GM12878 (cell line): ENCODE measurements at regions not wholly inside any gene's neighbourhood (a gene's known extent, or its start where the extent isn't known, plus 50 kb on each side); places are given as distances from the start of the nearest gene placed in this dataset.

ENCODE experiments used
- ATAC-seq: fragments of 200-7000 bp; cut with Tn5 transposase; 3 replicates; pipeline ENCODE4 v1.9.1; 2020; ENCODE audit warnings: mild to moderate bottlenecking, moderate library complexity
- BruUV-seq: library from RNA; stranded (reverse); fragments of 400-500 nt; replicated peaks from 2 replicates; lab custom pipeline; 2021; lab: Mats Ljungman, UMichigan
- CTCF ChIA-PET: fragments of 300-600 bp; sonication (Branson Sonifier 250); formaldehyde crosslinking; extraction: SDS; loops from one replicate; lab custom pipeline; 2021; ENCODE audit warnings: inconsistent platforms; lab: Yijun Ruan, JAX
- POLR2A ChIA-PET: fragments of 350-600 bp; formaldehyde crosslinking; extraction: SDS; loops from one replicate; lab custom pipeline; 2021; ENCODE audit warnings: inconsistent platforms; lab: Charles Lee
- RAD21 ChIA-PET: fragments of 300-600 bp; sonication (Branson Sonifier 250); formaldehyde crosslinking; loops from one replicate; lab custom pipeline; 2023; ENCODE audit warnings: antibody characterized with exemption; ENCODE audit not compliant: unreplicated experiment; lab: Charles Lee
- SMC1A ChIA-PET: fragments of 300-600 bp; sonication (Branson Sonifier 250); formaldehyde crosslinking; loops from one replicate; lab custom pipeline; 2023; ENCODE audit not compliant: unreplicated experiment, uncharacterized antibody; lab: Charles Lee
- DNase-seq: peaks from one replicate; pipeline ENCODE4 v3.0.0-alpha.2; 2011; ENCODE audit warnings: low read depth, low spot score
- FAIRE-seq: peaks from 3 replicates; lab custom pipeline; 2011; peaks lifted over from hg19 to GRCh38; lab: Jason Lieb, UNC
- H2AFZ ChIP-seq: 2 replicates; pipeline ENCODE4 v1.6.0; 2011; ENCODE audit warnings: low read depth, low read length, control low read depth; ENCODE audit not compliant: control insufficient read depth
- H3K27ac ChIP-seq: 2 replicates; pipeline ENCODE4 v1.5.1; 2011; ENCODE audit warnings: control low read depth; ENCODE audit not compliant: control insufficient read depth, insufficient read depth
- H3K27me3 ChIP-seq, 2 experiments: replicated peaks in 1 of 2; 2 replicates each; pipeline versions ENCODE4 v1.6.0 to v1.6.1; 2011; ENCODE audit warnings: low read length in 1 of 2; ENCODE audit not compliant: control insufficient read depth in 2 of 2, insufficient read depth in 2 of 2
- H3K36me3 ChIP-seq, 2 experiments: 2 replicates each; pipeline ENCODE4 v1.5.1; 2011; ENCODE audit warnings: low read length in 1 of 2; ENCODE audit not compliant: control insufficient read depth in 2 of 2, insufficient read depth in 2 of 2
- H3K4me1 ChIP-seq: 2 replicates; pipeline ENCODE4 v1.6.1; 2011; ENCODE audit warnings: mild to moderate bottlenecking, low read length, moderate library complexity, mixed read lengths; ENCODE audit not compliant: control insufficient read depth, insufficient read depth
- H3K4me2 ChIP-seq: 2 replicates; pipeline ENCODE4 v1.6.0; 2011; ENCODE audit warnings: control low read depth; ENCODE audit not compliant: control insufficient read depth, insufficient read depth
- H3K4me3 ChIP-seq: fragments of 200-600 bp; sonication (generic); 2 replicates; pipeline ENCODE4 v1.5.1; 2016
- H3K79me2 ChIP-seq: 2 replicates; pipeline ENCODE4 v1.6.0; 2011; ENCODE audit warnings: low read length; ENCODE audit not compliant: control insufficient read depth, insufficient read depth
- H3K9ac ChIP-seq: 2 replicates; pipeline ENCODE4 v1.8.0; 2011; ENCODE audit warnings: low read length, control low read depth, mixed read lengths; ENCODE audit not compliant: control insufficient read depth, insufficient read depth
- H3K9me3 ChIP-seq: replicated peaks from 3 replicates; pipeline ENCODE4 v1.5.1; 2011; ENCODE audit warnings: mild to moderate bottlenecking, low read length; ENCODE audit not compliant: control insufficient read depth, insufficient read depth
- H4K20me1 ChIP-seq: 2 replicates; pipeline ENCODE4 v1.6.0; 2011; ENCODE audit not compliant: control insufficient read depth, insufficient read depth
- CBX5 ChIP-seq: sonication (generic); IDR thresholded peaks from 2 replicates; pipeline ENCODE4 v1.6.1; 2016; ENCODE audit warnings: low read depth, moderate library complexity, mild to moderate bottlenecking, inconsistent platforms
- KDM1A ChIP-seq: fragments of 200-600 bp; sonication (generic); IDR thresholded peaks from 2 replicates; pipeline ENCODE4 v1.6.1; 2016; ENCODE audit warnings: borderline replicate concordance
- LARP7 ChIP-seq: fragments of 450-650 bp; IDR thresholded peaks from 2 replicates; pipeline ENCODE4 v1.6.1; 2017; ENCODE audit warnings: mild to moderate bottlenecking
- MYC ChIP-seq: IDR thresholded peaks from 2 replicates; pipeline ENCODE4 v1.6.1; 2011; ENCODE audit warnings: mild to moderate bottlenecking, low read length, moderate library complexity, inconsistent platforms; ENCODE audit not compliant: insufficient read depth, insufficient replicate concordance, insufficient read length, severe bottlenecking
- PAX5 ChIP-seq: IDR thresholded peaks from 2 replicates; pipeline ENCODE4 v1.6.1; 2011; ENCODE audit warnings: low read depth, low read length, borderline replicate concordance
- RUNX3 ChIP-seq: IDR thresholded peaks from 2 replicates; pipeline ENCODE4 v1.6.1; 2012; ENCODE audit warnings: low read length, inconsistent platforms
- STAT3 ChIP-seq: IDR thresholded peaks from 2 replicates; pipeline ENCODE4 v1.6.1; 2011; ENCODE audit warnings: low read depth, low read length, improper control_type of control experiment
- TCF7 ChIP-seq: IDR thresholded peaks from 2 replicates; pipeline ENCODE4 v1.6.1; 2014; ENCODE audit warnings: antibody characterized with exemption, borderline replicate concordance
- ZNF24 ChIP-seq: fragments of 450-650 bp; IDR thresholded peaks from 2 replicates; pipeline ENCODE4 v1.6.1; 2017; ENCODE audit warnings: antibody characterized with exemption, mild to moderate bottlenecking
- WGBS: methylation state at CpG from one replicate; pipeline ENCODE4 v1.1.6; 2016; ENCODE audit warnings: low lambda C conversion rate; ENCODE audit not compliant: insufficient replicate concordance, insufficient coverage; ENCODE audit errors: missing lambda C conversion rate; 5-methylcytosine and 5-hydroxymethylcytosine counted together
- in situ Hi-C: fragments of 300-500 bp; cut with MboI; formaldehyde crosslinking; loops from 9 replicates; pipeline ENCODE4 v1.14.3; 2018; ENCODE audit warnings: mixed read lengths
- intact Hi-C: fragments of 100-400 bp; cut with micrococcal nuclease; formaldehyde crosslinking; loops from one replicate; pipeline ENCODE4 v1.14.2; 2022; ENCODE audit not compliant: unreplicated experiment
- TF ChIP-seq, protein P1 (sequence below): IDR thresholded peaks from 2 replicates; pipeline ENCODE4 v1.6.1; 2012; ENCODE audit warnings: low read length, inconsistent platforms
- TF ChIP-seq, protein P2 (sequence below): fragments of 450-650 bp; IDR thresholded peaks from 2 replicates; pipeline ENCODE4 v1.6.1; 2016; ENCODE audit warnings: mild to moderate bottlenecking
- TF ChIP-seq, protein P3 (sequence below): fragments of 450-650 bp; IDR thresholded peaks from 2 replicates; pipeline ENCODE4 v1.6.1; 2017; ENCODE audit warnings: borderline replicate concordance

DNA sequence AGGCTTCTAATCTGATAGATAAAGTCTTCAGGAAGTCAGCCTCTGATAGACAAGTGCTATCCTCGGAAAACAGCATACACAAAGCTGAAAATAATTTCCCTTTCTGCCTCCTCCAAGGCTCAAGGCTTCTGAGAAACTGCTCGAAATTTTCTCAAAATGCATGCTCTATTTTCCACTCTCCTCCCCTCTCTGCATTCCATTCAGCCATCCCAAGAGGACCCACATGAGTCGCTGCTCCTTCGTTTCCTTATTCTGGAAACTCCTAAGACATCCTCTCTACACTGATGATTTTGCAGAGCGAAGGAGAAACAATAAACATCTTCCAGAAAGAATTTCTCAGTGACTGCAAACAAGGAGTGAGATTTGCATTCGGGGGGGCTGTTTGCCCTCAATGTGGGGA lies 92.2 kb upstream of the SFSWAP start:
- intact Hi-C loops (no loop called here), in situ Hi-C loops (no loop called here)
- no peak for ATAC-seq
- H3K36me3 ChIP-seq: no peaks in the 10 kb centered on the region
- DNase-seq: no peak
- ChIA-PET POLR2A (no interaction called here), CTCF (no interaction called here), SMC1A (no interaction called here), RAD21 (no interaction called here)
- no peaks in the 10 kb centered on the region for H3K4me1 ChIP-seq
- H3K4me2 ChIP-seq: no peak overlapping the region
- no peak overlapping the region for H3K4me3 ChIP-seq
- H3K27me3 ChIP-seq: peaks cover 2 to 5% of the 10 kb centered on the region in 2 experiments; a peak in 3 of 4 replicates
- TF ChIP-seq, protein P1, sequence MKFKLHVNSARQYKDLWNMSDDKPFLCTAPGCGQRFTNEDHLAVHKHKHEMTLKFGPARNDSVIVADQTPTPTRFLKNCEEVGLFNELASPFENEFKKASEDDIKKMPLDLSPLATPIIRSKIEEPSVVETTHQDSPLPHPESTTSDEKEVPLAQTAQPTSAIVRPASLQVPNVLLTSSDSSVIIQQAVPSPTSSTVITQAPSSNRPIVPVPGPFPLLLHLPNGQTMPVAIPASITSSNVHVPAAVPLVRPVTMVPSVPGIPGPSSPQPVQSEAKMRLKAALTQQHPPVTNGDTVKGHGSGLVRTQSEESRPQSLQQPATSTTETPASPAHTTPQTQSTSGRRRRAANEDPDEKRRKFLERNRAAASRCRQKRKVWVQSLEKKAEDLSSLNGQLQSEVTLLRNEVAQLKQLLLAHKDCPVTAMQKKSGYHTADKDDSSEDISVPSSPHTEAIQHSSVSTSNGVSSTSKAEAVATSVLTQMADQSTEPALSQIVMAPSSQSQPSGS: no peak
- 5% methylated on average over 6 of the region's 6 CpGs for WGBS
- H3K9ac ChIP-seq: no peak overlapping the region
- no TSS peak for BruUV-seq
- H3K9me3 ChIP-seq: no peaks in the 10 kb centered on the region; the same call in 2 of the 3 replicates
- no peaks in the 10 kb centered on the region for H4K20me1 ChIP-seq
- no peak overlapping the region for H3K27ac ChIP-seq
- FAIRE-seq: no peak
- no peak overlapping the region for H2AFZ ChIP-seq
- no peaks in the 10 kb centered on the region for H3K79me2 ChIP-seq

DNA sequence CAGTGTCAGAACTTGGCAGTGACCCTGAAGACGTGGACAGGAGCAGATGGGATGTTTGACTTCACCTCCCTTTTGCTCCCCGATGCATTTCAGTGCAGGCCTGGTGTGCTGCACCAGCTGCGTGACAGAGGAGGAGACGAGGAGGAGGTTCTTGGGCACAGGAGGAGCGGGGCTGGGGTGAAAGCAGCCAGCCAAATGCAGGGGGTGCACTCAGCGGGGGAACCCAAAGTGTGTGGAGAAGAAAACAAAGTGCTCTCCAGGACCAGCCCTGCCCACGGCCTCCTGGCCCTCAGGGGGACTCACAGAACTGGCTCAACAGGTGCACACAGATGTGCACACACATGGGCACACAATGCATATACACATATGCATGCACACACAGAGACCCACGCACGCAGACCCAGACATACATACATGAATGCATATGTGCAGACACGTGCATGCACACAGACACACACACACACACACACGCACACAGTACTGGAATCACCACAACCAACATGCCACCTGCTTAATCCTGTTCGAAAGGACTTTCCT lies 91.7 kb upstream of the SFSWAP start:
- DNase-seq: no peak

More for the DNA sequence above, 91.7 kb upstream of the SFSWAP start:
- TF ChIP-seq RUNX3: no peak
- no peak for TF ChIP-seq ZNF24
- TF ChIP-seq TCF7: no peak
- TF ChIP-seq, protein P2, sequence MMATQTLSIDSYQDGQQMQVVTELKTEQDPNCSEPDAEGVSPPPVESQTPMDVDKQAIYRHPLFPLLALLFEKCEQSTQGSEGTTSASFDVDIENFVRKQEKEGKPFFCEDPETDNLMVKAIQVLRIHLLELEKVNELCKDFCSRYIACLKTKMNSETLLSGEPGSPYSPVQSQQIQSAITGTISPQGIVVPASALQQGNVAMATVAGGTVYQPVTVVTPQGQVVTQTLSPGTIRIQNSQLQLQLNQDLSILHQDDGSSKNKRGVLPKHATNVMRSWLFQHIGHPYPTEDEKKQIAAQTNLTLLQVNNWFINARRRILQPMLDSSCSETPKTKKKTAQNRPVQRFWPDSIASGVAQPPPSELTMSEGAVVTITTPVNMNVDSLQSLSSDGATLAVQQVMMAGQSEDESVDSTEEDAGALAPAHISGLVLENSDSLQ: no peak
- no peak for TF ChIP-seq CBX5
- no peak for TF ChIP-seq MYC
- TF ChIP-seq PAX5: no peak
- no peak for TF ChIP-seq STAT3
- TF ChIP-seq LARP7: no peak
- TF ChIP-seq KDM1A: no peak
- TF ChIP-seq, protein P3, sequence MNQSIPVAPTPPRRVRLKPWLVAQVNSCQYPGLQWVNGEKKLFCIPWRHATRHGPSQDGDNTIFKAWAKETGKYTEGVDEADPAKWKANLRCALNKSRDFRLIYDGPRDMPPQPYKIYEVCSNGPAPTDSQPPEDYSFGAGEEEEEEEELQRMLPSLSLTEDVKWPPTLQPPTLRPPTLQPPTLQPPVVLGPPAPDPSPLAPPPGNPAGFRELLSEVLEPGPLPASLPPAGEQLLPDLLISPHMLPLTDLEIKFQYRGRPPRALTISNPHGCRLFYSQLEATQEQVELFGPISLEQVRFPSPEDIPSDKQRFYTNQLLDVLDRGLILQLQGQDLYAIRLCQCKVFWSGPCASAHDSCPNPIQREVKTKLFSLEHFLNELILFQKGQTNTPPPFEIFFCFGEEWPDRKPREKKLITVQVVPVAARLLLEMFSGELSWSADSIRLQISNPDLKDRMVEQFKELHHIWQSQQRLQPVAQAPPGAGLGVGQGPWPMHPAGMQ: no peak
- CTCF ChIA-PET: no interaction called here
- Histone ChIP-seq H3K36me3 (no peaks in the 10 kb centered on the region), H3K79me2 (no peaks in the 10 kb centered on the region), H3K4me3 (no peak overlapping the region), H4K20me1 (no peaks in the 10 kb centered on the region), H3K4me2 (no peak overlapping the region), H3K27me3 (peaks cover 2 to 5% of the 10 kb centered on the region in 2 experiments; a peak in 3 of 4 replicates), H3K9ac (no peak overlapping the region), H3K27ac (no peak overlapping the region), H2AFZ (no peak overlapping the region), H3K4me1 (no peaks in the 10 kb centered on the region), H3K9me3 (no peaks in the 10 kb centered on the region; the same call in 2 of the 3 replicates)
- intact Hi-C loops: no loop called here
- in situ Hi-C loops: no loop called here
- no peak for ATAC-seq
- SMC1A ChIA-PET: no interaction called here
- 11% methylated on average over 12 of the region's 12 CpGs for WGBS
- POLR2A ChIA-PET: no interaction called here
- no TSS peak for BruUV-seq
- no peak for FAIRE-seq
- RAD21 ChIA-PET: no interaction called here
